ENCODE measurements at regions not wholly inside any gene's neighbourhood (a gene's known extent, or its start where the extent isn't known, plus 50 kb on each side); places are given as distances from the start of the nearest gene placed in this dataset.

GRCh38 chr20:48211847-48212246 lies 426.6 kb upstream of the SULF2 start:
- TF ChIP-seq POLR2A (IDR thresholded peaks at IDR 0.05; ENCODE audit: extremely low read depth, insufficient read length) (no peak), MYC (IDR thresholded peaks at IDR 0.05; ENCODE audit: low read depth, low read length) (no peak), MAX (IDR thresholded peaks at IDR 0.05; ENCODE audit: low read depth, low read length) (no peak)
- TF ChIP-seq, protein P1, sequence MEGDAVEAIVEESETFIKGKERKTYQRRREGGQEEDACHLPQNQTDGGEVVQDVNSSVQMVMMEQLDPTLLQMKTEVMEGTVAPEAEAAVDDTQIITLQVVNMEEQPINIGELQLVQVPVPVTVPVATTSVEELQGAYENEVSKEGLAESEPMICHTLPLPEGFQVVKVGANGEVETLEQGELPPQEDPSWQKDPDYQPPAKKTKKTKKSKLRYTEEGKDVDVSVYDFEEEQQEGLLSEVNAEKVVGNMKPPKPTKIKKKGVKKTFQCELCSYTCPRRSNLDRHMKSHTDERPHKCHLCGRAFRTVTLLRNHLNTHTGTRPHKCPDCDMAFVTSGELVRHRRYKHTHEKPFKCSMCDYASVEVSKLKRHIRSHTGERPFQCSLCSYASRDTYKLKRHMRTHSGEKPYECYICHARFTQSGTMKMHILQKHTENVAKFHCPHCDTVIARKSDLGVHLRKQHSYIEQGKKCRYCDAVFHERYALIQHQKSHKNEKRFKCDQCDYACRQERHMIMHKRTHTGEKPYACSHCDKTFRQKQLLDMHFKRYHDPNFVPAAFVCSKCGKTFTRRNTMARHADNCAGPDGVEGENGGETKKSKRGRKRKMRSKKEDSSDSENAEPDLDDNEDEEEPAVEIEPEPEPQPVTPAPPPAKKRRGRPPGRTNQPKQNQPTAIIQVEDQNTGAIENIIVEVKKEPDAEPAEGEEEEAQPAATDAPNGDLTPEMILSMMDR (IDR thresholded peaks at IDR 0.05; ENCODE audit: low read depth, low read length), result no peak

DNA sequence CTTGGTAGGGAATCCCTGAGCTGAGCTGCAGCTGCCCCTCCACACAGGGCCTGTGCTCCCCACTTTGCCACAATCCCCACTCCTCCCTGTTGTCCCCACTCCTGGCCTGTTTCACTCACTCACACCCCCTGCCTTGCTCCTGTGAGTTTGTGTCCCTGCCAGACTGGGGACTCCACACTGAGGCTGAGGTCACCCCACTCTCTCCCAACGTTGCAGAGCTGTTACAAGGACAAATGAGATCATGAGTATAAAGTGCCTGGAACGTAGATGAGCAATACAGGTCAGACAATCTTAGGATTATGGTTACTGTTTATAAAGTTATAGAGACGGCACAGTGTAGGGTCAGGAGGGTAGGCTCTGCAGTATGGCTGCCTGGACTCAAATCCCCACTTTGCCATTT lies 426.0 kb upstream of the SULF2 start:
- no peak overlapping the region for H3K4me3 ChIP-seq (ENCODE audit: low read depth, low read length)
- TF ChIP-seq MYC (IDR thresholded peaks at IDR 0.05; ENCODE audit: low read depth, low read length) (no peak), MAX (IDR thresholded peaks at IDR 0.05; ENCODE audit: low read depth, low read length) (no peak), POLR2A (IDR thresholded peaks at IDR 0.05; ENCODE audit: extremely low read depth, insufficient read length) (no peak)
- TF ChIP-seq, protein P1 (IDR thresholded peaks at IDR 0.05; ENCODE audit: low read depth, low read length), result no peak
- no peak for DNase-seq (ENCODE audit: low read depth)

More at GRCh38 chr20:48211847-48212246, 426.6 kb upstream of the SULF2 start:
- no peak for DNase-seq (ENCODE audit: low read depth)
- no peak overlapping the region for H3K4me3 ChIP-seq (ENCODE audit: low read depth, low read length)

GRCh38 chr20:48210111-48211027 lies 425.1 kb upstream of the SULF2 start:
- no peak for TF ChIP-seq MAX (IDR thresholded peaks at IDR 0.05; ENCODE audit: low read depth, low read length)
- no peak for DNase-seq (ENCODE audit: low read depth)
- H3K4me3 ChIP-seq (ENCODE audit: low read depth, low read length), result no peak overlapping the region

DNA sequence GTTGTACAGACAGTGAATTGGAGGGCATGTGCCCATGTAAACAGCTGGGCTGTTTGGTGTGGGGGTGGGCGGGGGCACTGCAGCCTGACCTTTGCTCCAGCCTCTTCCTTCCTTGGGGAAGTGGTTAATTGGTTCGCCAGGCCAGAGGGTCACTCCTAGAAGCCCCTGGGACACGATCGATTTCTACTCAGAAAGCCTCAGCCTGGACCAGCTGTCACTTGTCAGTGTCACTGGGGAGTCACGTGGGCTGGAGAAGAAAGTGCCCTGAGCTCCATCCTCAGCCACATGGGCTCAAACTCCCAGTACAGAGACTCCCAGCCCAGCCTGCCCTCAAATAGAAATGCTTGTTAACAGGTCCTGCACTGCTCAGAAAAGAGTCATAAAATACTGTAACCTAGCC lies 423.8 kb upstream of the SULF2 start:
- TF ChIP-seq, protein P1 (IDR thresholded peaks at IDR 0.05; ENCODE audit: low read depth, low read length), result no peak
- TF ChIP-seq MYC (IDR thresholded peaks at IDR 0.05; ENCODE audit: low read depth, low read length) (no peak), MAX (IDR thresholded peaks at IDR 0.05; ENCODE audit: low read depth, low read length) (peak; percentile 67), POLR2A (IDR thresholded peaks at IDR 0.05; ENCODE audit: extremely low read depth, insufficient read length) (no peak)

DNA sequence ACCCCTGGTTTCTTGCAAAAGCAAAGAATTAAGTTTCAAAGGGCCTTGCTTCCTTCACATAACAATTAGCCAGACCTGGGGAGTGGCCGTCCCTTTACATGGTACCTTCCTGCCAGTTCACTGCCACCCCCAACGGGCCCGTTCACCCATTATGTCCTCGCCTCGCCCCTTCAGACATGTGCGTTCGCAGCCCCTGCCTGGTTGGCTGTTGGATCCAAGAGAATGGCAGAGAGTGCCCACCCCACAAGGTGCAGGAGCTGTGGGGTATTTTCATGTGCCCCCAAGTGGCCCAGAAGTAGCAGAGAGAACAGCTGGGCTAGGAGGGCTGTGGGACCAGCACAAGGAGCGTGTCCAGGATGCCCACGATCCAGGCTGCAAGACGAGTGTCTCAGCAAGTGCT lies 422.9 kb upstream of the SULF2 start:
- no peak overlapping the region for H3K4me3 ChIP-seq (ENCODE audit: low read depth, low read length)
- no peak for DNase-seq (ENCODE audit: low read depth)
- TF ChIP-seq POLR2A (IDR thresholded peaks at IDR 0.05; ENCODE audit: extremely low read depth, insufficient read length) (no peak), MYC (IDR thresholded peaks at IDR 0.05; ENCODE audit: low read depth, low read length) (no peak)

More for the DNA sequence above, 423.8 kb upstream of the SULF2 start:
- no peak overlapping the region for H3K4me3 ChIP-seq (ENCODE audit: low read depth, low read length)
- DNase-seq (ENCODE audit: low read depth), result no peak

DNA sequence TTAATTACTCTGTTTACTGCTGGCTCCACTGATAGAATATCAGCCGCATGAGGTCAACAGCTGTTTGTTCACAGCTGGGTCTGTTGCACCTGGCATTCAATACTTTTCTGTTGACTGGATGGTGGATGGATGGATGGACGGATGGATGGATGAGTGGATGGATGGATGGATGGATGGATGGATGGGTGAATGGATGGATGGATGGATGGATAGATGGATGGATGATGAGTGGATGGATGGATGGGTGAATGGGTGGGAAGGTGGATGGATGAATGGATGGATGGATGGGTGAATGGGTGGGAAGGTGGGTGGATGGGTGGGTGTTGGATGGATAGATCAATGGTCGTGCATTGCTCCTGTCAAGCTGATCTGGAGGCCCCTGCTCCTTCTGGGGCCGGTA lies 422.2 kb upstream of the SULF2 start:
- TF ChIP-seq, protein P1 (IDR thresholded peaks at IDR 0.05; ENCODE audit: low read depth, low read length), result no peak
- TF ChIP-seq POLR2A (IDR thresholded peaks at IDR 0.05; ENCODE audit: extremely low read depth, insufficient read length) (no peak), MYC (IDR thresholded peaks at IDR 0.05; ENCODE audit: low read depth, low read length) (no peak), MAX (IDR thresholded peaks at IDR 0.05; ENCODE audit: low read depth, low read length) (no peak)
- DNase-seq (ENCODE audit: low read depth), result no peak
- no peak overlapping the region for H3K4me3 ChIP-seq (ENCODE audit: low read depth, low read length)
